HG03354 (cell line): ENCODE measurements at regions not wholly inside any gene's neighbourhood (a gene's known extent, or its start where the extent isn't known, plus 50 kb on each side); places are given as distances from the start of the nearest gene placed in this dataset.

Experiments
- ATAC-seq: cut with Tn5 transposase; IDR thresholded peaks from one replicate; pipeline ENCODE4 v1.9.1; 2021; ENCODE audit warnings: mild to moderate bottlenecking; ENCODE audit not compliant: unreplicated experiment, poor library complexity, severe bottlenecking

DNA sequence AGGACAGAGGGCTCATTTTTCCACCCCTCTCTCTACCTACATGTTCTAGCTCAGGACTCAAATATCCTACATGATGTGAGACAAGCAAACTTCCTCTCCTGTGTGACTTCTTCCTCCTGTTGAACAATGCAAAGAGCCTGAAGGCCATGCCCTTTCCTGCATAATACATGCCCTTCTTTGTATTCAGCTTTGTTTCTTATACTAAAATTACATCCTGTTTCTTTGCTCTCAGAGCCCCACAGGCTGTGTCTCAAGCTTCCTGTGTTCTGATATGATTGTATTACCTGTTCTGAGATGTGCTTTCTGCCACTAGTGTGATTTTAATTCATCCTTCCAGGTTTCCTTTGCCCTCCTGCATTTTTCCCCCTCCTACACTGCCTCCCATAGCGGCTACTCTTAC, 166.4 kb upstream of the AFF2 start:
- no peak for ATAC-seq

- ATAC-seq: no peak
Measured at GRCh38 chrX:148337873-148338272, 162.5 kb upstream of the AFF2 start.

DNA sequence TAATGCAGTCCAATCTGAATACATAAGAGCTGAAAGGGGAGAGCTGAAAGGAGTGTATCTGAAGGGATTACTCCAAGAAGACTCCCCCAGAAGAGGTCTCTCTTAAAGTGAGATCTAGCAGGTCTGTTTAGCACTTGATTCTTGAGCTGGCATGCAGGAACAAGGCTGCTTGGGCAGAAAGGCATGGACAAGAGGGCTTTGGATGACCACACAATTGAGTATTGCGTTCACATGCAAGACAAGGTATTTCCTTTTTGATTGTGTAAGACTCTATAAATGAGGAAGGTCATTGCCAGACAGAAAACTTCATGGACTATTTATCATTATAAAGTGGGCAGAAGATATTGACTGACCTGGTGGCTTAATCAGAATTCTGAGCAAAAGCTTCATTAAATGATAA, 145.5 kb upstream of the AFF2 start:
- no peak for ATAC-seq

GRCh38 chrX:148361641-148362040, 138.8 kb upstream of the AFF2 start:
- ATAC-seq: no peak

GRCh38 chrX:148363471-148364235, 136.8 kb upstream of the AFF2 start:
- no peak for ATAC-seq

DNA sequence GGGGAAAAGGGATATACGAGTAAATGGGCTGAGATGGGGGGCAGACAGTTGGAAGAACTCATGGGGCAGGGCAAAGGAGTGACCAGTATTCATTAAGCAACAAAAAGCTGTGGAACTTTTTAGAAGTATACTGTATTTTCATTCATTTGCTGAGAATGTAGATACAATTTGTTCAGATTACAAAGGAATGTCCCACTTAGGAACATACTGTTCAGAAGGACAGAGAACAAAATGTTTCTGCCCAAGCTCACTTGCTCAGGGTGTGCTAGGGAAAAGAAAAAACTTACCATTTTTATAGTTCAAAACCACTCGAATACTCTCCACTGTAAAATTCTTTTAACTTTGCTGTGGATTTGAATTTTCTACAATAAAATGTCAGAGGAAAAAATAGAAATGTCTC, 135.2 kb upstream of the AFF2 start:
- ATAC-seq: no peak

GRCh38 chrX:148371291-148371690, 129.1 kb upstream of the AFF2 start:
- no peak for ATAC-seq

DNA sequence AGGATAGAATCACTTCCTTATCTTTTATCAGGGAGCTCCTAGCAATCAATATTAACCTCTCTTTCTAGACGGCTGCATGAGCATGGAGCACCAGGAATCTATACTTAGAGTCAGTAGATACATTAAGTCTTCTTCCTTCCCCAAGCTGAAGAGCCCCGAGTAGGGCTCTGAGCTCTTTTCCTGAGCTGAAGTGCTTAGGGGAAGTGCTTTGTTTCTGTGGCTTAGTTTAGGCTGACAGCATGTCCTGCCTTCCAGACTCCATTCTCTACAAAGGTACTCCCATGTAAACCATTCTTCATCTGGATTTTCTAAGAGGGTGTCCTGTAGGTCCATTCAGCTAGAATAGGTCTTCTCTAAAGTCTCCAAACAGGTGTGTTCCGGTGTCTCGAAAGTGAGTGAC, 127.5 kb upstream of the AFF2 start:
- ATAC-seq: no peak

DNA sequence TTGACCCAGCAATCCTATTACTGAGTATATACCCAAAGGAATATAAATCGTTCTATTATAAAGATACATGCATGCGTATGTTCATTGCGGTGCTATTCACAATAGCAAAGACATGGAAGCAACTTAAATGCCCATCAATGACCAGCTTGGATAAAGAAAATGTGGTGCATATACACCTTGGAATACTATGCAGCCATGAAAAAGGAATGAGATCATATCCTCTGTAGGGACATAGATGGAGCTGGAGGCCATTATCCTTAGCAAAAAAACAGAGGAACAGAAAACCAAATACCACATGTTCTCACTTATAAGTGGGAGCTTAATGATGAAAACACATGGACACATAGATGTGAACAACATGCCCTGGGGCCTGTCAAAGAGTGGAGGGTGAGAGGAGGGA, 124.1 kb upstream of the AFF2 start:
- ATAC-seq: no peak

DNA sequence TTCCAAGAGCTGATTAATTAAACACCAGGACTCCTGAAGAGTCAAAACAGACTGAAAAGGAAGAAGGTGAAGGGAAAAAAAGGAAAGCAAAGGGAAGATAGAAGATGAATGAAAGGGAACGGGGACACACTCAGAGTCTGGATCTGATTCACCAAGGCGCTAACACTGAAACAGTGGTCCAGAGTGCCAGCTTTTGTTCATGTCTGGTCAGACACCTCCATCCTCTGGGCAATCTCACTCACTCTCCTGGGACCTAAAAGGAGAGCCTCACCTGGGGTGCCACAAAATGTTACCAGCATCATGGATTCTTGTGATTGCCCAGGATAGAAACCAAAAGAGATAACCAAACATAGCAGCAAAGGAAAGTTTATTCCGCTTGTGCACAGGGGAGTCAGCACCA, 120.3 kb upstream of the AFF2 start:
- ATAC-seq: peak; percentile 14

DNA sequence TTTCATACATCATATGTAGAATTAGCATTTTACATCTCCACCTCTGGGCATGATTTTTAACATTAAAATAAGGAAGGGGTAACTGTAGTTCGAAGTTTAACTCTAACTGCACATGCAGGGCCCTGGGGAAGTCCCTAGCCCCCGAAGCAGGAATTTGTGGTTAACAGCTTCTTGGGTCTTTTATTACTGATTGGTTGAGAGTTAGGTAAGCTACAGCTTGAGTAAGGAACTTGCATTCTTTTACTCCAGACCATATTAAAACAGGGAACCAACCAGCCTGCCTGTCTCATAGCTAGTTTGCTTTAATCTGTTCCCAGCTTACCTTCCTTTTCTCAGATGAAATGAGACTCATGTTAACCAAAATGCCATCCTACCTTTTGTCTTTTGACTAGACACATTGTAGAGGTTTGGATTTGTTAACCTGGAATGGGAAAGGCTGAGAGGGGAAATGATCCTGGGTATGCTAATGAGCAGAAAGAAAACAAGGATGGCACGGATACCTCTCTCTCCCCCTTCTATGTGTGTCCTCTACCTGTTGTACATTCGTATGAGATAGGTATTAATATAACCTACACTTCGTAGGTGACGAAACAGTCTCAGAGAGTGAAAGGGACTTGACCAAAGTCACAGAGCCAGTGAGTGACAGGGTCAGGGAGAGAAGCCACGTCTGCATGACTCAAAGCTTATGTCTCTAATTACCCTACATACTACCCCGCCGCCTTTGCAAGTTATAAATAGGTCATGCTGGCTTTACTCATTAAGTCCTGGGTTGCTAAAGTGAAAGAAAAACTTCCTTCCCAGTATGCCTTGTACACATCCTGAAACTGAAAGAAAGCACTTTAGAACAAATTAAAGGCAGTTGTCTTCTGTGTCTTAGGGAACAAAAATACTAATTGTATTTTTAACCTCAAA, 119.5 kb upstream of the AFF2 start:
- ATAC-seq: peak; percentile 96

GRCh38 chrX:148381603-148382002, 118.8 kb upstream of the AFF2 start:
- ATAC-seq: peak; percentile 40

- ATAC-seq: no peak
Measured at GRCh38 chrX:148382983-148383382, 117.4 kb upstream of the AFF2 start.

DNA sequence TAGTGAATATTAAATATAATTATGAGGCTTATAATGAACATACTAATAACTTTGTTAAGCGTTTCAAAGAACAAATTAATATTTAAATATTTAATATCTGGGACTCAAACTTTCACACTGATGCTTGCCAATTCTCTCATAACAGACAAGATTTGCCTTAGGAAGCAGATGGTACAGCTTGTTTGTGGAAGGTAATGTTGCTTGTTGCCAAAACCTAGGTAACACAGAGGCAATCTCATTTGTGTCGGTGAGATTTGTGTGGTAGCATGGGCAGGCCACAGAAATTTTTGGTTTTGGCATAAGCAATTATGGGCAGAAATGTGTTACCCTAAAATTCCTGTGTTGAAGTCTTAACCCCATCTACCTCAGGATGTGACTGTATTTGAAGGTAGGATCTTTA, 114.9 kb upstream of the AFF2 start:
- ATAC-seq: no peak

GRCh38 chrX:148389629-148390028, 110.8 kb upstream of the AFF2 start:
- no peak for ATAC-seq

DNA sequence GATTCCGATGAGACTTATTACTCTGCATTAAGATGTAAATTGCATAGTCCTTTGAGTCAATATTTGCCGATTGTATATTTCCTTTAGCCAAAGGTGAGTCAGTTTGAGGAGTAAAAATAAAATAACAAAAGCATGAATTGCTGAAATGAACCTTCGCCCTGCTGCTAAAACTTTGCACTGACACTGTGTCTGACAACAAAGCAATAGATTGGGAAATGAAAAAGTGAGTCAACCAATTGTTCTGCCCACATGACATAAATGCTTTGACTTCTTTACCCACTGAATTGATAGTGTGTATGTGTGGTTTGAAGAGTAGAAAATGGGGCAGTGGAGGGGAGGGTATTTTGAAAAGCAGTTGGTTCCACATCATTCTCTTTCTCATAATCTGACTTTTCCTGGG, 88.4 kb upstream of the AFF2 start:
- ATAC-seq: no peak

DNA sequence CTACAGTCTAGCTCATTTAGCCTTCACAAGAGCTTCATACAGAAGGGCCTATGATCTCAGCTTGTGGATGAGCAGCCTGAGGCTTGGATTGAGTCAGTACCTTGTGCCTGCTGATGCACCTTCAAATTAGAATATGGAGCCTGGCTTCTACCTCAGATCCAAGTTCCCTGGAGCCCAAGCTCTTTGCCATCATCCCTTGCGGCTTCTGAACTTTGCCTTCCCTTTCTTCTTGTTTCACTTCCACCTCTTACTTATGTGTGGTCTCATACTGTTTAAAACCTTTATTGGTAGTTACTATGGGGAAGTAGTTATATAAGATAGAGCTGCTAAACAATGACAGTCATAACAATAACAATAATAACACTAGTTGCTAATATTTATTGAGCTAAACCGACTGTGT, 84.3 kb upstream of the AFF2 start:
- ATAC-seq: no peak

GRCh38 chrX:148416931-148417330, 83.5 kb upstream of the AFF2 start:
- ATAC-seq: no peak

DNA sequence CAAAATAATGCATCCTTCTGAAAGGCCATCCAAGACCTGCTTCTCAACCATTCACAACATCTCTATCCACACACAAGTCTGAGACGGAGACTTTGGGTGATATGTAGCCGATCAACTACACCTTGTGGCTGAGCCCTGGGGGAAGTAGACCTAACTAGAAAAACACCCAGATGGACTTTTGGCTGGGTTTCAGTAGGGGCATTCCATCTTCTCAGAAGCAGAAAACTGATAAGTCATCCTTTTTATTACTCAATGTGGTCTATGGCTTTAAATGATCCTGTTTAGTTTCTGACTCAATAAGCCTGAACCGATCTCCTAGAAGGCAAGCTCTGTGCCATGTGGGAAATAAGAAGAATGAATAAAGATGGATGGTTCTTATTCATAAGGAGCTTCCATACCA, 82.5 kb upstream of the AFF2 start:
- ATAC-seq: no peak

- ATAC-seq: no peak
Measured at GRCh38 chrX:148422526-148422925, 77.9 kb upstream of the AFF2 start.

GRCh38 chrX:148424570-148424969, 75.8 kb upstream of the AFF2 start:
- ATAC-seq: no peak
